Eye (tissue), 1 donor: ENCODE measurements at regions not wholly inside any gene's neighbourhood (a gene's known extent, or its start where the extent isn't known, plus 50 kb on each side); places are given as distances from the start of the nearest gene placed in this dataset.

Source experiments
- DNase-seq: peaks from one replicate; pipeline ENCODE4 v3.0.0-alpha.2; 2015

DNA sequence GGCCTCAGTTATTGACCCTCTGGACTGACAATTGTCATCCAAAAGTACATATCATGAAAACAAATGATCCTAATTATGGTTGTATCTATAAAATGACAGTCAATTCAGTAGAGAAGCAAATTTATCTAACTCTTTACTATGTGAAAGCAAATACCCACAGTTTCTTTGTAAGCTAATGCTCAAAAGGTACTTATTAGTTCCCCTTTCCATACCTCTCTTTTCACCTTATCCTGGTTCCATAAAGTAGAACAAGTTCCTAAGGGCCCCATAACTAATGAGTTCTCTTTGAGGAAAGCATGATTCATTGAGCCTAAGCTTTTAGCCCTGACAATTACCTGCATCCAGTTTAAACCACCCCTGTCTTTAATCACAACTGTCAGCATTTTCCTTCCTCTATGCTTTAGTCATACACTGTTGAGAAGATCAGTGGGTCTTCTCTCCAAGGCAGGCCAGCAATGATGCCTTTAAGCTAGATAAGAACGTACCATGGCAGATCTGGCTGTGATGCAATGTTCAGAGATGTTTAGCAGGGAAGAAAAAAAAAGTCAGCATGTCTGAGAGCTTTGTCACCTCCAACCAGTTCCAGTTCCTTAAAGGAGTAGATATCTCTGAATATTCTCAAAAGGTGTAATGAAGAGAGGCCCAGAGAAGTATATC lies 179.7 kb upstream of the RASGEF1B start:
- no peak for DNase-seq

DNA sequence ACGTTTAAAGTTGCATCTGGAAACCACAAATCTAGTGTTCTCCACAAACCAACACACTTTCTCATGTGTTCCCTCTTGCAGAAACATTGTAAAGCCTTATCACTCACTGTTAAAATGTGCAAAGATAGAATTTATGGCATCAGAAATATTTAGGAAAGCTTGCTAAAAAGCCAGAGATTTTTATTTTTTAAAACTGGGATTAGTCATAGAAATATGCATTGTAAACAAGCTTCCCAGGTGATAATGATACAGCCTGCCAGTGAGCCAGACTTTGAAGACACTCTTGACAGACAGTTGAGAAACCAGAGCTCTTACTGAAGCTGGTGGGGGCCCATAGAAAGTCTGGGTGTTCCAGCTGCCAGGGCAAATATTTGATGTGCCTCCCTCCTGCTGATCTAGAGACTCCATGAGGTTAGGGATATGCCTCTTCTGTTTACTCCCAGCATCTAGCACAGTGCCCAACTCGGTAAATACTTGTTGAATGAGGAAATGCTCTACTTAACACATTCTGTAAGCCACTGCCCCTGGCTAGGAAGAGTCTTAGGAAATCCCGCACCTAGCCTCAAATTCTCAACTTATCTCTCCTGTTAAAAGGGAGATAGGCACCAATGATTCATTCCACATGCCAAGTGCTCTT lies 179.0 kb upstream of the RASGEF1B start:
- DNase-seq, result no peak

DNA sequence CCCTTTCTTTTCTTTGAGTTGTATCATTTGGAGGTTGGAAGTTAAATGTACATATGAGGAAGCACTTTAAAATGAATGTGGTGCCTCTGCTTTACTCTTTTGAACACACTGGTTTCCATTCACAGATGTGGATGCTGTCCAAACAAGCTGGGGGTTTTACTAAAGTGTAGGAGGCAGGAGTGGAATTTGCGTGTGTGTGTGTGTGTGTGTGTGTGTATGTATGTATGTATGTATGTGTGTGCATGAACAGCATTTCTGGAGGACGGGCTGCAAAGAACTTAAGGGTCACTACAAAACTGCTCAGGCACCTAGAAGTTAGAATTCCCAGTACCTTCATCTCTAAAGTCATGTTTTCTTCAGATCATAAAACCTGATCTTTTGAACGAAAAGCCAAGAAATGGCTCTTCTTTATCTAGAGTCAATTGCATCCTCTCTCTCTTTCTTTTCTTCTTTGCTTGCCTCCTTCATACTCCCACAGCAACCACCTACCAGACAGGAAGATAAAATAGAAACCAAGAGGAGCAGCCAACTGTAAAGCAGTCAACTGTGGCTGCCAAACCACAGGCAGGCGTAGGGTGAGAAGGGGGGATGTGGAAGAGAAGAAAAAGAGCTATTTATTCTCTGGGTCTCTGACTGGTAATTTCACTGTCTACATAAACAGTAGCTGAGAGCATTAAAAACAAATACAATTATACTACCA lies 177.0 kb upstream of the RASGEF1B start:
- DNase-seq, result no peak

DNA sequence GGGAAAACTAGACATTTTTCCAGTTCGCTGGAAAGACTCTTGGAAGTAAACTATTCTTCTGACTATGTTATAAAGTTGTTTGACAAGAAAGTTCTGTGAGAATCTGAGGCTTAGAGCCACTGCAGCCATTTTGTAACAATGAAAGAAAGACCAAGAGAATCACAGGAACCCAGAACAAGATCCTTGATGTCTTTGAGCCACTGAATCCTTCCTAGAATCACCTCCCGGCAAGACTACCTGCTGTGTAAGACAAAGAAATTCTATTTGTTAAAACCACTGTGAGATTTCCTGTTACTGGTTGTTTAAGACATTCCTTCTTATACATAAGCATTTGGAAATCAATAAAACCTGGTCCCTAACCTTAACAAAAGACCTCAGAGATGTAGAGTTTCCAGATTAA lies 175.7 kb upstream of the RASGEF1B start:
- no peak for DNase-seq

DNA sequence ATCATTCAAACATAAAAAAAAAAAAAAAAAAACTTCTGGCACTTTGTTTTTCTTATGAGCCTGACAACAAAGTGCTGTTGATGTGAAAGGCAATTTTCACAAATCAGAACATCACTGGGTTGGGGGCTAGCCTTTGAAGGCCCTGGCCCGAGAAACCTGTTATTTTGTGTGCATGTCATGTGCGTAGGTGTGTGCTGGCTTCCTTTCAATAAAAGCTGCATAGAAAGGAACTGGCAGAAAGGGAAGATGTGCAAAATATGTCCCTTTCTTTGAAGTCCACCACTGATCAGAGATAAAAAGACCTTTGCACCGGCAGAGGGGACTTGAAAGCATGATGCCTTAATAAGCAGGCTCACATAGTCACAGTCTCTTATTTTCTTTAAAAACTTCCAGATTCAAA lies 170.8 kb upstream of the RASGEF1B start:
- DNase-seq, result no peak

DNA sequence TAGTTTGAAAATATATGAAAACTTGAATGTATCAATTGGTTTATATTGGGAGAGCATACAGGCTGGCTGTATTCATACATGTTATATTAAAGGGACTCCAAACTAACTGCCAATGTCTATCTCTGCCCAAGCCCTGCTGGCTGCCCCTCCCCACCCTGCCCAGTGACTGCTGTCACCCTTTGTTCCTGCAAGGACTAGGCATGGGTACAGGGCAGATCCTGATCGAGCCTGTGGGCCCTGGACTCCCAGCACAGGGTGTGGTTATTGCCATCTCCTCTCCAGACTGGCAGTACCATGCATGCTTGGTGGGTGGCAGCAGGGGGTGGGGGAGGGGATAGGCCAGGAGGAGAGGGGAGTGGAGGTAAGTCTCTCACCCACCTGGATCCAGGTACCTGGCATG lies 167.5 kb upstream of the RASGEF1B start:
- no peak for DNase-seq

DNA sequence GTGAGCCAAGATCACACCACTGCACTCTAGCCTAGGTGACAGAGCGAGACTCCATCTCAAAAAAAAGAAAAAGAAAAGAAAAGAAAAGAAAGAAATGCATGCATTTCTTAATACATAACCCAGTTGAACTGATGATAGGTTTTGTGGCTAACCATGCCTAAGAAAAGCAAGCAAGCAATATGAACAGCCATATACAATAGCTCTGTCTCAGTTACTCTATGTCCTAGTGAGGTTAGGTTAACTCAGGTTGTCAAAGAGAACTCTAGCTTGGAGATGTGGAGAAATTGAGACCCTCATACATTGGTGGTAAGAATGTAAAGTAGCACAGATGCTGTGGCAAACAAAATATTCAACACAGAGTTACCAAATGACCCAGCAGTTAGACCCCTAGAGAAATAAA lies 167.0 kb upstream of the RASGEF1B start:
- DNase-seq, result no peak

DNA sequence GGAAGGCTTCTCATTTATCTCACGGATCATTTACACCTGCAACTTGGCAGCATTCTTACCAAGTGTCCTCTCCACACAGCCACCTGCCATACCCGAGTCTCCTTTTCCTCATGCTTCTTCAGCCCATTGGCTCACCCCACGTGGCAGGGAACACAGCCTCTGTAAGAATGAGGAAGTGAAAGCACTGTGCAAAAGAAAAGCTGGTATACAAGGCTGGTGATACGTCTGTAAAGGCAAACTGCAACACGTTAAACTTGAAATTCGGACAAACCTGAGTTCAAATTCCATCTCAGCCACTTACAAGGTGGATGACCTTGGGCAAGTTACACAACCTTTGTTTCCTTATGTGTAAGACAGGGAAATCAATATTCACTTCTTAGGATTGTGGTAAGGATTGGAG lies 164.0 kb upstream of the RASGEF1B start:
- no peak for DNase-seq

DNA sequence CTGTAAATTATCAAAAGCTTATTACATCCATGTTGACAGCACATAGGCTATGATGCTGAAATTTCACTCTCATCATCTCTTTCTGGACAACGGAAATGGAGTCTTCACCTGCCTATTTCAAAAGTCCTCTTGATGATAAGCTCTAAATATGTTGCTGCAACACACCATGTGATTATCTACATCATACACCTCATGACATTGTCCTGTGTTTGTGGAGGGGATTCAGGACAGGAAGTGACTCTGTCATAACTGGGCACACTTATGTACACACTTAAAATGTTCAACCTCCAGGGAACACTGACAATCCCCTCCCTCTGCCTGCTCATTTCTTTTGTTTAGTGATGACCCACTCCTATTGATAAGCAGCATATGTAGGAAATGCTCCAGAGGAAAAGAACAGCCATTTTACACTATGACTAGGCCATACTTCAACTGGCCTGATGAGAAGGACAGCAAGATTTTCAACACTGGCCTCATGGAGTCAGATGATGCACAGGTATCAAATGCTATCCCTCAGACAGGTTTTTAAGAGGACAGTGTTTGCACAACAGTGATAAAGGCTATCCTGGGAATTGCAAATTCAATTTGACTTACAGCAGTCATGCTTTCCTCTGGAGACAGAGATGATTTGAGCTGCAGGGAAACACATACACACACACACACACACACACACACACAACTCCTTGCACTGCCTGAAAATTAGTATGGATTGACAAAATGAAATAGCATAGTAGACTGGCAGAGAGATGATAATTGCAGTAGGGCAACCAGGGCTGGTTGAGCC lies 163.3 kb upstream of the RASGEF1B start:
- peak; percentile 37 for DNase-seq

DNA sequence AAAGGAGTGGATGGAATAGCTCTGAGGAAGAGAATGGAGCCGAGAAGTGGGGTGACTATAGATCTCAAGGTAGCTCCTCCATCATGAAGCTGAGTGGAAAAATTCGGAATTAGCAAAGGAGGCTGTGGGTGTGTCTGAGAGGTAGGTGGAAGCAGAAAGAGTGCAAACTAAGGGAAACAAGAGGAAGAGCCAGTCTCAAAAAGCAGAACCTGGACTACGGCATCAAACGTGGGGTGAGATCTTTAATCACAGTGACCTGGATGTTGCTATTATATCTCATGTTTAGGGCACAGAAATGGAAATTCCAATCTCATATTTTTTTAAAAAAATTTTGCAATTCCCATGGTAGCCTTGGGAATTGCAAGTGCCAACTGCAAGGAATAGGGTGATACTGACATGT lies 162.5 kb upstream of the RASGEF1B start:
- DNase-seq, result no peak

DNA sequence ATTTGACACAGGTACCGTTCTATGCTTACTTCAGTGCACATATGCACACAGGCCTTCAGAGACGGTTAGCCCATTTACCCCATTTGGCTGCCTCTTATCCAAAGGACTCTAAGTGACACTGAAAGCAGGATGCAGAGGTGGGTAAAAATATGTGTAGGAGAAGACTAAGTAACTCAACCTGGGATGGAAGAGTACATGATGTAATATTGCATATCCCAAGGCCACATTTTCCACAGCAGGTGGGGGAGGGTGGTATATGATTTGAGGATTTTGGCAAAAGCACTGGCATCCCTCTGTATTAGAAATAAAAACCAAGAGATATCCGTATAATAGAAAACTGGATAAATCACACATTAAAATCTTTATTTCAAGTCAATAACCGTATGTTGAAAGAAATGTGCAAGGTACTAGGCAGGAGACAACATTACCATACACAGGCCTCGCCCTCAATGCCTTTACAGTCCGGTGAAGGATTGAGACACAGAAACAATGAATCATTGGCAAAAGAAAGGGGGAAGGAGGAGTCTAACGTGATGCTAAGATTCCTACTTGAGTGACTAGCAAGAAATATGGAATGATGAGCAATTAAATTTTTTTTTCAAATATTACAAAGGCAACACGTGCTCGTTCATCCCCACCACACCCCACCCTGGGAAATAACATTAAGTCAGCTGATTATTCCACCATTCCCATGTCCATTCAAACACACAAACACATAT lies 161.0 kb upstream of the RASGEF1B start:
- peak; percentile 38 for DNase-seq

DNA sequence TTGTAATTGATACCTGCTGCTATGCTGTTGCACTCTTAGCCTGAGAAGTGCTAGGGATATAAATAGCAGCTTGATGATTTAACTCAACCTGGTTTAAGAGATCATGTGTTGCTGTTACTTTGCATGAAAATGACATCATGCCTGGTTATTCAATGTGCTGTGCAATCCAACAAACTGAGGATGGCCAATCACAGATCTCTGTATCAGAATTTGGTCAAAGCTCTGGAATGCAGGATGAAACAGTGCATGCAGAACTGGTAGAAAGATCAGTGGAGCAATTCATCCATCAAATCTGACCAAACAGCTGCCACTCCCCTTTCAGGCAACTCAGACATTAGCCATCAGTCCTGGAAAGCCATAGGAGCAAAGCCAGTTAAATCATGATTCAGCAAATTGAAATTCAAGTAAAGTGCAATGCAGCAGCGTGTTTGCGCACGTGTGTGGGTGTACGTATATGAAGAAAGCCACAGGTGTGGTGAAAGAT lies 160.3 kb upstream of the RASGEF1B start:
- DNase-seq, result peak; percentile 50

DNA sequence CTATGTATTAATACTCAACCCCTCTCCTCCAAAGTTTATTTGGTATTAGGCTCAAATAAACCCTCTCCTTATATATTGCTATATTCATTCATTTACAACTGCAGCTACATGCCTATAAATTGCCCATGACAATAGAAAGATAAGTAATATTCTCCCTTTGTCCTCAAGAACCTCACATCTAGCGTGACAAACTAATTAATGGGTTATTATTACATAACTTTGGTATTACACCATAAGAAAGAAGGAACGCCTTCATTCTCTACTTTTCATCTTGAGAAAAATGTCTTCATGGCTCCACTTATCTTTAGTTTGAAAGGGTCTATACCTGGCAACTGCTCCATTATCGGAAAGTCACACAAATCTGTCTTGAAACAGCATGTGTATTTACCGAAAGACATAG lies 157.7 kb upstream of the RASGEF1B start:
- no peak for DNase-seq

DNA sequence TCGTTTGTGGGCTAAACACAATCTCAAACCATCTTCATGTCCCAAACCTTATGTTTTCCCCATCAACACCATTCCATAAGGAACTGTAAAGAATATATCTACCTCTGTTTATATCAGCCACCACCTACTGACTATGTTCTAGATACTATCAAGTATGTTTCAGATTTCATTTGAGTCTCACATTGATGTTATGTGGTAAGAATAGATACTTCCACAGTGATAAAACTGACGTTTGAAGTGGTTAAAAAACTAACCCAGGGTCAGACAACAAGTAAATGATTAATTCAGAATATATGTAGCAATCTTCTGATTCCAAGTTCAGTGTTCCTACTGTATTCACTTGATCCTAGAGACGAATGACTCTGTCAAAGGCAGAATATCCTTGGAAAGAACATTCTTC lies 156.8 kb upstream of the RASGEF1B start:
- no peak for DNase-seq

DNA sequence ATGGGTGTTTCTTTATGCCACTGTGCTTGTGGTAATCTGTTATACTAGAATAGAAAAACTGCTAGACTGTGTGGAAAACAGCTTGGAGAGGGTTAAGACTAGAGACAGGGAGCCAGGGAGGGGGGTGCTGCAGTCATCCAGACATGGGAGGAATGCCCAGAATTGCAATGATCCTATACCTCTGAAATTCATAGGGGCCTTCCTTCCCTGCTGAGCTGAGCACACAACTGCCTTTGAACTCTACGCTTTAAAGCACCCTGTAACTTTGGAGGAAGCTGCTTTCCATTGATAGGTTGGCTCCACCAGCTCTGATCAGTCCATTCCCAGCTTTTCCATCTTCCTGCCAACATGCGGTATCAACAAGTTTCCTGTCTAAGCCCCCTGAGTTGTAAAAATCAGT lies 155.9 kb upstream of the RASGEF1B start:
- DNase-seq, result no peak

DNA sequence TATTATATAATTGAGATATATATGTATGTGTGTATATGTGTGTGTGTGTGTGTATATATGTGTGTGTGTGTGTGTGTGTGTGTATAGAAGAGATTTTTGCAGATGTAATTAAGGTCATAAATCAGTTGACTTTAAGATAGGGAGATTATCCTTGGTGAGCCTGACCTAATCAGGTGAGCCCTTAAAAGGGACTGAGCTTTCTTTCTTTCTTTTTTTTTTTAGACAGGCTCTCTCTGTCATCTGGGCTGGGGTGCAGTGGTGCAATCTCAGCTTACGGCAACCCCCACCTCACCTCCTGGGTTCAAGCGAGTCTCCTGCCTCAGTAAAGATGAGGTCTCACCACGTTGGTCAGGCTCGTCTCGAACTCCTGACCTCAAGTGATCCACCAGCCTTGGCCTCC lies 155.1 kb upstream of the RASGEF1B start:
- no peak for DNase-seq

DNA sequence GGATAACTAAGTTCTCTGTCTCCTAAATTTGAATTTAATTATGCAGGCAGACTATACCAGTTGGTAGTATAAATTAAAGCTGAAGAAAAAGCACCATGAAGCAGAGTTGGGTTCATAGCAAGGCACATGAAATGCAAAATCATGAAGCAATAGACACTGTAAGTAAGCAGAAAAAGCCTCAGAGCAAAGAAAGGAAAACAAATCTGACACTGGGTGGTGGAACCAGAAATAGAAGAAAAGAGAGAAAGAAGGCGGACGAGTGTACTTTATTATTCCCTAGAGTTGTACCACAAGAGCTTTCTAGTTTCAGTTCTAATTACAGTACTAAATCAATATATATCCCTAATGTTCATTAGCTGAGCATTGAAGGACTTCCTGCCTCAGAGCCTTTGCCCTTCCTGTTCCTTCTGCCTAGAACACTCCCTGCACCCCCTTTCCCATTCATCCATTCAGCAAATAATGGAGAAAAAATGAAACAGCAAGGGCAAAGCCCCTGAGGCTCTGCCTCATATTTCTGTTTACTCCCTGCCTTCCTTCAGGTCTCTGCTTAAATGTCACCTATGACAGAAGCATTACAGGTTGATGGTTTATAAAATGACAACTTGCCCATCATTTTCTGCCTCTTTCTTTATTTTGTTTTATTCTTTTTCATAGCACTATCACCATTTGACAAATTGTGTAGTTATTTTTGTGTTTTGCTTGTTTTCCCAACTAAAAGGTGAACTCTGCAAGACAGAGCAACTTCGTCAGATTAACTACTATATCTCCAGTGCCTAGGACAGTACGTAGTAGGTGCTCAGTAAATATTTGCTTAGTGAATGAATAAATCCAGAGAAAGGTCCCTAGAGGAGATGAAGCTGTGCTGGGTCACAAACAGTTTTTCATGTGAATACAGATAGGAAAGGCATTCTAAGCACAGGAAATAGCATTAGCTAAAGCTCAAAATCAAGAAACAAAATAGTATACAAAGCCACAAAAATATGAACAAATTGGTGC lies 154.0 kb upstream of the RASGEF1B start:
- no peak for DNase-seq

DNA sequence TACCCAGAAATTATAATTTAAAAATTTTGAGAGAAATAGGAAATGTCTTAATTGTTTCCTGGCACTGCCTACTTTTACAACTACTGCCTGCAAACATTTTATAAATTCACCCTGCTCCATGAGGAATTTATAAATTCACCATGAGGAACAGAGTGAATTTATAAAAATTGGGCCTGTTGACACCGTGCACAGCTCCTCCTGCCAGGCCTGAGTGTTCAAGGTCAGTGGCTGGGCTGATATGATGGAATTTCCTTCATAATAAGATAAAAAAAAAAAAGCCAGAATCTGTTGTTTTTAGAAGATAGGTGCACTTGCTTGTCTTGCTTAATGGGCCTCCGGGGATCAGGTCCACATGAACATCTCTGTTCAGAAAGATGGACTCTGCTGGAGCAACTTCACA lies 151.7 kb upstream of the RASGEF1B start:
- DNase-seq, result no peak

DNA sequence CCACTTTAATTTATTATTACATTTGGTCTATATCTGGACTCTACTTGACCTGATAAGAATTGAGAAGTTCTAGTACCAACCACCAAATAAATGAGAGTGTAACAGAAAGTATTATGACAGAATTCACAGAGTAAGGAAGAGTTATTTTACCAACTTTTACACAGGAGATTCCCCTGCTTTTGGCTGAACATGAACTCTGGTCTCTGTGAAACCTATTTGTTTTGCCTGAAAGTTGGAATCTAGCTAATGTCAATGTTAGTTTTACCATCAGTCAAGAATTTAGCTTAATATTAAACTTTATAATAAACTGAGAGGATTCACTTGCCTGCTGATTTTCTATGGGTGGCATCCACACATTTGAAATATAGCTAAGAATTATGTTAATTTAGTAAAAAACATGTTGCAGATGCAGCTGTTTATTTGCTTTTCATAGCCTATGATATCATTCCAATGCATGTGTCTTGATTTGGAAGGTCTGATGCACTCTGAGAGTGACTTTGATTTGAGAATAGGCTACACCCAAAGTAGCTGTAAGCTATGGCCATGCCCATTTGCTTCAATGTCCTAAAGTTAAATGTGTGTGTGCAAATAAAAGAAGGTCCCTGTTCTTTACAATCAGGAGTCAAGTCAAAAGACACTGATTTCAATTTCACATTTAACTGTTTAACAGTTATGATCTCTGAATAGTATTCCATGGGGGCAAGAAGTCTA lies 150.9 kb upstream of the RASGEF1B start:
- DNase-seq, result no peak

DNA sequence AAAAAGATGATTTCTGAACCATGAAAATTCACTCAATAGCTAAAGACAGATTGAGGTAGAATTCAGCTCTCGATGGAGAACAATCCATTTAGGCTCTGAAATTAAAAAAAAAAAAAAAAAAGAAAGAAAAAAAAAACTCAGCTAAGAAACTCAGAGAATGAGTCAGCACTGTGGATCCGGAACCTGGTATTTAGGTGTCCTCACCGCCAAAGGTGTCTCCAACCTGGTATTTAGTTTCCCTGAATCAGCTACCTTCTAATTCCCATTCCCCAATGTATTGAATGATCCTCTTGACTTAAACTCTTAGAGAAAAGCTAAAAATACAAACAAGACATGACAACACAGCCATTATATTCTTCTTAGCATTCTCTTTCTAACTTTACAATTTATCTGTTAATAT lies 150.3 kb upstream of the RASGEF1B start:
- no peak for DNase-seq

DNA sequence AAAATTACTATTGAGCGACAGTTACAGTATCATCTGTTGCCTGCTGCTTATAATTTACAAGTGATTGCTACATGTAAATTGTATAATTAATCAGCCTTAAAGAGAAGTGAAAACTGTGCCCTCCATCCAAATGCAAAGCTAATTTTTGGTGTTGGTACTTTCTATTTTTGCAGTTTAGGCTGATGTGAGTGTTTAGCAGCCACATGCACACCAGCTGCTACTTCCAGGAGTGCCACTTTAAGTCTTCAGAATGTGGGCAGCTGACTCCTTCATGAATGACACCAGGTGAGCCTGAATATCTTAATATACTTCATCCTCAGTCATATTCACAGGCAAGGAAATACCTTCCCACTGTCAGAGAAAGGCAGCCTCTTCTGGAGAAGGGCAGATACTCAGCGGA lies 149.8 kb upstream of the RASGEF1B start:
- DNase-seq, result no peak
